Cardiac fibroblast (primary cell): ENCODE measurements at regions not wholly inside any gene's neighbourhood (a gene's known extent, or its start where the extent isn't known, plus 50 kb on each side); places are given as distances from the start of the nearest gene placed in this dataset.

Experiments
- DNase-seq, 2 donors: peaks; one replicate each; pipeline versions ENCODE4 v3.0.0 to v3.0.0-alpha.2; 2010; ENCODE audit warnings: low read depth in 2 of 2
- H3K4me3 ChIP-seq, 2 donors: replicated peaks in 1 of 2; 1 replicate in 1 of 2; 2 replicates in 1 of 2; pipeline ENCODE4 v1.5.1; 2011; ENCODE audit warnings: low read depth in 2 of 2, low read length in 2 of 2, mild to moderate bottlenecking in 2 of 2, moderate library complexity in 1 of 2
- CTCF ChIP-seq: IDR thresholded peaks from one replicate; pipeline ENCODE4 v1.5.1; 2011; ENCODE audit warnings: low read depth, mild to moderate bottlenecking, low read length, inconsistent platforms

- DNase-seq: no peak
- no peak overlapping the region for H3K4me3 ChIP-seq
- no peak for TF ChIP-seq CTCF
Measured at GRCh38 chr9:115241641-115242040, 123.7 kb upstream of the TNC start.

- TF ChIP-seq CTCF: no peak
- DNase-seq: no peak
- no peak overlapping the region for H3K4me3 ChIP-seq
Measured at GRCh38 chr9:115249488-115249887, 131.5 kb upstream of the TNC start.

- H3K4me3 ChIP-seq: no peak overlapping the region
- no peak for TF ChIP-seq CTCF
- peak; percentile 88 to 90 for DNase-seq
Measured at GRCh38 chr9:115250621-115251032, 132.7 kb upstream of the TNC start.

- no peak overlapping the region for H3K4me3 ChIP-seq
- peak in 1 of 2 donors; percentile 12 for DNase-seq
- no peak for TF ChIP-seq CTCF
Measured at GRCh38 chr9:115254287-115255180, 136.6 kb upstream of the TNC start.

- DNase-seq: peak in 1 of 2 donors; percentile 49
- TF ChIP-seq CTCF: no peak
- no peak overlapping the region for H3K4me3 ChIP-seq
Measured at GRCh38 chr9:115261656-115262081, 143.7 kb upstream of the TNC start.

- TF ChIP-seq CTCF: no peak
- no peak overlapping the region for H3K4me3 ChIP-seq
- DNase-seq: peak; percentile 65 to 77
Measured at GRCh38 chr9:115262477-115262876, 144.5 kb upstream of the TNC start.

- H3K4me3 ChIP-seq: no peak overlapping the region
- DNase-seq: peak in 1 of 2 donors; percentile 29
- TF ChIP-seq CTCF: no peak
Measured at GRCh38 chr9:115262952-115263351, 145.0 kb upstream of the TNC start.
